Activated naive CD4-positive, alpha-beta T cell treated with anti-CD3 and anti-CD28 coated beads, Interleukin-2, amount 50 U/mL, for 24 hours (primary cell): ENCODE measurements at regions not wholly inside any gene's neighbourhood (a gene's known extent, or its start where the extent isn't known, plus 50 kb on each side); places are given as distances from the start of the nearest gene placed in this dataset.

ENCODE experiments used
- H3K27ac Mint-ChIP-seq: one replicate; pipeline ENCODE4 v1.8.0; 2021; ENCODE audit warnings: mild to moderate bottlenecking, mixed read lengths
- H3K27me3 Mint-ChIP-seq: one replicate; pipeline ENCODE4 v1.8.0; 2021; ENCODE audit warnings: mixed read lengths
- H3K36me3 Mint-ChIP-seq: one replicate; pipeline ENCODE4 v1.8.0; 2021; ENCODE audit warnings: mixed read lengths
- H3K4me1 Mint-ChIP-seq: one replicate; pipeline ENCODE4 v1.8.0; 2021; ENCODE audit warnings: mixed read lengths
- H3K4me3 Mint-ChIP-seq: one replicate; pipeline ENCODE4 v1.8.0; 2021; ENCODE audit warnings: mild to moderate bottlenecking, mixed read lengths
- H3K9me3 Mint-ChIP-seq: one replicate; pipeline ENCODE4 v1.8.0; 2021; ENCODE audit warnings: mixed read lengths

DNA sequence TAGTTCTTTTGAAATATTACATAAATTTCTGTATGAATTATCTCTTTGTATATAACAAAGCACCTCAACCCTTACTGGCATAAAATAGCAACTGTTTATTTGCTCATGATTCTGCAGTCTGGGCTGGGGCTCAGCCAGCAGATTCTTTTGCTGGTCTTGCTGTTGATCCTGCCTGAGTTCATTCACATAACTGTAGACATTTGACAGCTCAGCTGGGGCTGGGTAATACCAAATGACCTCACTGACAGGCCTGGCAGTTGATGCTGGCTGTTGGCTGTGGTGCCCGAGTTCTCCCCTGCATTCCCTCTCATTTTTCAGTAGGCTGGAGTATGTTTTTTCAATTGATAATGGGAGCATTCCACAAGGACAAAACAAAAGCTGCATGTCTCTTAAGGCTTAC, 449.9 kb upstream of the GOLIM4 start:
- H3K27me3 Mint-ChIP-seq, result no peaks in the 10 kb centered on the region
- H3K27ac Mint-ChIP-seq, result no peak overlapping the region
- no peaks in the 10 kb centered on the region for H3K4me1 Mint-ChIP-seq
- H3K36me3 Mint-ChIP-seq, result no peaks in the 10 kb centered on the region
- no peak overlapping the region for H3K4me3 Mint-ChIP-seq
- H3K9me3 Mint-ChIP-seq, result peaks cover 18% of the 10 kb centered on the region

DNA sequence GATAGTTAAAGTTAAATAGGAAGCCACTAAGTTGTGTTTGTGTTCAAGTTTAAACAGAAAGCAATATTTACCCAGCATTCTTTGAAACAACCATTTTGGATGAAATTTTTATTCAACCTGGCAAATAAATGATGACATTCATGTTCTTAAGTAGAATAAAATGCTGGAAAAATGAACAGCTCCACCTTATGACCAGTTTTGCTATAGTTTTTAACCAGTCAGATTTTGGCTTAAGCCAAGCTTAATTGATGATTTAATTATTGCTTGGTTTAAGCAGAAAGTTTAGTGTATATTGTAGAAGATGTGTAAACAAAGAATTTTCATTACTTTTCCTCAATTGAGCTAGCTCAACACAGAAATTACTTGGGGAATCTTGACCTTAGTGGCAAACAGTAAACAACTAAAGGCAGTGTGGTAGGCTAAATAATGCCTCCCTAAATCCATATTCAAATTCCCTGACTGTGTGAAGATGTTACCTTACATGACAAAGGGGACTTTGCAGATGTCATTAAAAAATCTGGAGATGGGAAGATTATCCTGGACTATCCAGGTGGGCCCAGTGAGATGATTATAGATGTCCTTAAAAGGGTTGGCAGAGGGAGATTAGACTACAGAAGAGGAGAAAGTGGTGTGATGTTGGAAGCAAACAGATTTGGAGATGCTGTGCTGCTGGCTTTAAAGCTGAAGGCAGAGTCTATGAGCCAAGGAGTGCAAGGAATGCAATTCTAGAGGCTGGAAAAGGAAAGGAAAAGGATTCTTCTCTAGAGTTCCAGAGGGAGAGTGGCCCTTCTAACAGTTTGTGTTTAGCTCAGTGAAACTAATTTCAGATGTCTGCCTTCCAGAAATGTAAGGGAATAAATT, 448.6 kb upstream of the GOLIM4 start:
- Mint-ChIP-seq H3K9me3 (peaks cover 9% of the 10 kb centered on the region), H3K27me3 (no peaks in the 10 kb centered on the region), H3K4me1 (no peaks in the 10 kb centered on the region)

DNA sequence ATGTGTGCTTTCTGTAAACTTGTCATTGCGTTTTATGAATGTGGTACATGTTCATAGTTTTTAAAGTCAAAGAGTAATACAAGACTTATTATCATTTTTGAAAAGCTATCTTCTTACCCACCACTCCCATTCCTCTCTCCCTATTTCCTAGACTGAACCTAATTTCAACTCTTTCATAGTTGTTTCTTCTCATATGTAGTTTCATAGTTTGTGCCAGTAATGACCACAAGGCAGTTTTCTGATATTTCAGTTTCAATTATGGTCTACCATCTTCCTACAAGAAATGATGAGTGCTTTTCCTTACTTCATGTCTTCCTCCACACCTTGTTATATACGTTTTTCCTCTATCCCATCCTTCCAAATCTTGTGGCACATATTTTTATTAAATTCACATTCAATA, 445.0 kb upstream of the GOLIM4 start:
- Mint-ChIP-seq H3K36me3 (no peaks in the 10 kb centered on the region), H3K4me1 (no peaks in the 10 kb centered on the region), H3K9me3 (peaks cover 9% of the 10 kb centered on the region), H3K27ac (no peak overlapping the region), H3K4me3 (no peak overlapping the region), H3K27me3 (no peaks in the 10 kb centered on the region)

More for the DNA sequence above, 448.6 kb upstream of the GOLIM4 start:
- Mint-ChIP-seq H3K36me3 (no peaks in the 10 kb centered on the region), H3K4me3 (no peak overlapping the region), H3K27ac (no peak overlapping the region)

DNA sequence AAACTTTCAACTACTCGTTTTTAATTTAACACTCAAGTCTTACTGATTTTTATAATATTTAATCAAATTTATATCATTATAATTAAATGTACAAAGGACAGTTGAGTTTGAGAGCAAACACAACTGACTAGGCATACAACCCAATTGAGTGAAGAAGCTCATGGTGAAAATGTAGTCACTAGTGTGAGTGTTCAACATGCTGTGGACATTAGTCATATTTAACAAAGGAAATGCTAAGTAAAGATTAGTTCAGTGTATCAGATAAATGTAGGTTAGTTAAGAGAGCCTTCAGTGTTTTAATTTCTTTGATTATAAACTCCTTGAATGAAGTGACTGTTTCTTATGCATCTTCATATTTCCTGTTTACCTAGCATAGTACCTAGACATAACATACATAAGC, 444.2 kb upstream of the GOLIM4 start:
- Mint-ChIP-seq H3K4me3 (no peak overlapping the region), H3K9me3 (peaks cover 9% of the 10 kb centered on the region), H3K27ac (no peak overlapping the region), H3K4me1 (no peaks in the 10 kb centered on the region), H3K36me3 (no peaks in the 10 kb centered on the region), H3K27me3 (no peaks in the 10 kb centered on the region)

DNA sequence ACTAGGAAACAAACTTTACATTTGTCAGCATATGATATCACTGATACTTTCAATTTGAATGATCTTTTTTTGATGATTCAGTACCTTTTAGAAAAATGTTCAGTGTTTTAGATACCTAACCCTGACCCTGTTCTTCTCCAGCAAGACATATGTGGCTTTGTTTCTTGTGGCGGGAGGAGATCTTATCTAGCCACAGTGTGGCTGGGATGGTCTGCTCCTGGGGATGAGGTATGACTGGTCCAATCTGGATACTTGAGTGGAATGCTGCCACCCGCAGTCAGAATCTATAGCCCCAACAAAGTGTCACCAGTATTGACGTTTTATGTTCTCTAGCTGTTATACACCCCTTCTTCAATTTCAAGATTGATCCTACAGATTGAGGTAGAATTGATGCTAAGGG, 439.0 kb upstream of the GOLIM4 start:
- H3K36me3 Mint-ChIP-seq, result no peaks in the 10 kb centered on the region
- H3K4me3 Mint-ChIP-seq, result no peak overlapping the region
- no peak overlapping the region for H3K27ac Mint-ChIP-seq
- no peaks in the 10 kb centered on the region for H3K27me3 Mint-ChIP-seq
- H3K4me1 Mint-ChIP-seq, result no peaks in the 10 kb centered on the region
- no peaks in the 10 kb centered on the region for H3K9me3 Mint-ChIP-seq

DNA sequence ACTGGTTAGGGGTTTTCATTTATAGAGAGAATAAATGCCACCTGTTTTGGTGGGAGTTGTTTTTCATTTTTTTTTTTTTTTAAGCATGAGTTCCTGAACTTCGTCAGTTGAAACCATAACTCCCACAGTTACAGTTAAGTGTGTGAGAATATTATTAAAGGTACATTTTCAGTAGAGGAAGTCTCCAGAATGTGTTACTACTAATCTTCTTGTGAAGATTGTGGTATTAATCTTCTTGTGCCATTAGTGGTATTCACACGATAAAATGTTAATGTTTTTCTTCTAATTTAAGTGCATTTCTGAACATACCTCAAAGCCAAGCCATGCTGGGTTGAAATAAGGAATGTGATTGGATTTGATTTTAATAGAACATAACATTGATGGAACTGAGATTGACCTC, 437.9 kb upstream of the GOLIM4 start:
- Mint-ChIP-seq H3K4me3 (no peak overlapping the region), H3K9me3 (no peaks in the 10 kb centered on the region), H3K27me3 (no peaks in the 10 kb centered on the region)

DNA sequence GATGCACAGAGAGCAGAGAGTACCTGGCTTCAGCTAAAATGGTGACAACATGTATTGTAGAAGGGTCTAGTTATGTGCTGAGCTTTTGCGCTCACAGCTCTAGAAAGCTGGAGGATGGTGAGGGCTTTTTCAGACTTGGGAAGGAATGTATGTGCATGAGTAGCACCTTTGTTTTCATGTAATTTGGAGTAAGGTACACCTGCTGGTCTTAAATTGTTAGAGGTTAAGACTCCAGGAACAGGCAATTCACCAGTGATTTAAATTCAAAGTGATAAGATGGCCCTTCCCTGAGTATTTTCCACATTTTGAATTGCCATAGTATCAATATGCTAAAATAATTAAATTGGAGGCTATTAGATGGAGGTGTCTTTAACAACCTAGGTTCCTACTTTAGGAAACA, 436.4 kb upstream of the GOLIM4 start:
- no peak overlapping the region for H3K27ac Mint-ChIP-seq
- no peaks in the 10 kb centered on the region for H3K27me3 Mint-ChIP-seq
- H3K4me3 Mint-ChIP-seq, result no peak overlapping the region
- H3K4me1 Mint-ChIP-seq, result no peaks in the 10 kb centered on the region
- H3K9me3 Mint-ChIP-seq, result peaks cover 4% of the 10 kb centered on the region
- no peaks in the 10 kb centered on the region for H3K36me3 Mint-ChIP-seq

More for the DNA sequence above, 437.9 kb upstream of the GOLIM4 start:
- no peak overlapping the region for H3K27ac Mint-ChIP-seq
- no peaks in the 10 kb centered on the region for H3K4me1 Mint-ChIP-seq
- no peaks in the 10 kb centered on the region for H3K36me3 Mint-ChIP-seq

DNA sequence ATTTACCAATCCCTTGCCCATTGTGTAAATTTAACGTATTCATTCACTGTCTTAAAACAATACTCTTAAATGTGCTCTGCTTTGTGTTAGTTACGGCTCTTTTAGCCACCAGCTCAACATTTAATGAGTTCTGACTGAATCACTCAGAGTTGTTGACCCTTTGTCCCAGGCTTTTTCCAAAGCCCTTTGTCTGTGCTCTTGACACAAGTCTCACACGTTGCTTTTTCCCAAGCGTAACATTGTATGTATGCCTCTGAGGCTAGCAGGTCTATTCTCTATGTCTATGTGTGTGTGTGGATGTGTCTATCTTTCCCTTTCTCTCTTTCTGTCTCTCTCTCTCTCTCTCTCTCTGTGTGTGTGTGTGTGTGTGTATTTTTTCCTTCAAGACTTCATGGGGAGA, 435.4 kb upstream of the GOLIM4 start:
- H3K4me3 Mint-ChIP-seq, result no peak overlapping the region
- H3K9me3 Mint-ChIP-seq, result peaks cover 4% of the 10 kb centered on the region
- no peak overlapping the region for H3K27ac Mint-ChIP-seq
- H3K36me3 Mint-ChIP-seq, result no peaks in the 10 kb centered on the region
- H3K4me1 Mint-ChIP-seq, result no peaks in the 10 kb centered on the region
- H3K27me3 Mint-ChIP-seq, result no peaks in the 10 kb centered on the region

DNA sequence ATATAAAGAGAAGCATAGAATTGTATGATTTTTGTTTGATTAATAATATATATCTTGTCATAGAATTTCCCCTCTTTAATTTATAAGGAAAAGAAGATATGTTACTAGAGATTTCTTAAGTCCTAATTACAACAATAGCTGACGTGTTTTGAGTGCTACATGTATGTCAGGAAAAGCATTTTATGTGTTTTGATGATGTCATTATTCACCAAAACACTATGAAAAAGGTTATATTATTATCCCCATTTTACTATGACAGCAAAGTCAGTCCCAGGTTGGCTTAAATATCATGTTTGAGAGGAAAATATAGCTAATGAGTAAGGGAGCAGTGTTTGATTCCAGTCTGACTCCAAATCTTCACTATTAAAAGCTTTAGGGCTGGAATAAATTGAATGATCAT, 428.4 kb upstream of the GOLIM4 start:
- Mint-ChIP-seq H3K27ac (no peak overlapping the region), H3K36me3 (no peaks in the 10 kb centered on the region), H3K9me3 (peaks cover 4% of the 10 kb centered on the region), H3K27me3 (no peaks in the 10 kb centered on the region), H3K4me1 (no peaks in the 10 kb centered on the region), H3K4me3 (no peak overlapping the region)

DNA sequence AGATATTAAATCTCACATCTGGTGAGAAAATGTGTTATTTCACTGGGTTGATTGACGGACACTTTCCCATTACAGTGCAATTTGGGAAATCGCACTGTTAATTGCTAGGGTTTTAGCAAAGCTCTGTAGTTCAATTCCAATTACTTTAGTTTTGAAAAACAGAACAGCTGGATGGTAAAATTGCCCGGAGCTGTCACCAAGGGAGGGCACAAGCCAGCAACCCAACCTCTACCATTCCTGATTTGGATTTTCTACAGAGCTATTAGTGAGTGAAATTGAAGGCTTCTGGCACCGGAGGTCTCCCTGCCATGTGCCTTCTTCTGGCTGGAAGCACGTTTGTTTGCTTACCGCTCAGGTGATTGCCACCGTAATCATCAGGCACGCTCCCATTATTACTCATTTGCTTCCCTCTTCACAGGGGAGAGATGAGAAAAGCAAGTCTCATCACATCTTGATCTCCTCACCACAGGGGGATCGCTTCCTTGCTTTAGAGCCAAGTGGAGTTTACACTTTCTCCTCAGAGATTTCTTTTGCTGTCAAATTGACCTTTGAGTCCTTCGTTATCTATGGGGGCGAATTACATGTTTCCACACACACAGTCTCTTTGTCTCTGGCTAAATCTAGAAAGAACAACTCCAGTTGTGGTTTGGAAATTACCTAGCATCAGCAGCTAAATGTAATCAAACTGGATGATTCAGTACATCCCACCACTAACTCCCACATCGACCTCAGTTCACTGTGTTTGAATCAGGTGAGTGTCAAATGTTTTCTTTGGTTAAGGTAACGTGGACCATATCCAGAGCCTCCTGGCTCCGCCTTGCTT, 421.7 kb upstream of the GOLIM4 start:
- no peak overlapping the region for H3K27ac Mint-ChIP-seq
- H3K27me3 Mint-ChIP-seq, result no peaks in the 10 kb centered on the region
- no peaks in the 10 kb centered on the region for H3K9me3 Mint-ChIP-seq
- no peaks in the 10 kb centered on the region for H3K36me3 Mint-ChIP-seq
- H3K4me3 Mint-ChIP-seq, result no peak overlapping the region
- H3K4me1 Mint-ChIP-seq, result no peaks in the 10 kb centered on the region

DNA sequence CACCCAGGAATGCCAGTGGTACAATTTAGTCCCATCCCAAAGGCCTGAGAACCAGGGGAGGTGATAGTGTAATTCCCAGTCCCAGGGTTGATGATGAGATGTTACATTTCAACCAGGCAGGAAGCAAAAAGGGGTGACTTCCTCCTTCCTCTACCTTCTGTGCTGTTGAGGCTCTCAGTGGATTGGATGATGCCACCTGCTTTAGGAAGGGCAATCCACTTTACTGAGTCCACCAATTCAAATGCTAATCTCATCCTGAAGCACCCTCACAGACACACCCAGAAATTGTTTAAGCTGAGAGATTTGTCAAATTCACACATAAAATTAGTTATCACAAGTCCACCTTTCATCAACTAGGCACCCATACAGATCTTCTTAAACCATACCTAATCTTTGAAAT, 418.5 kb upstream of the GOLIM4 start:
- Mint-ChIP-seq H3K27ac (no peak overlapping the region), H3K36me3 (no peaks in the 10 kb centered on the region), H3K4me1 (no peaks in the 10 kb centered on the region), H3K4me3 (no peak overlapping the region), H3K9me3 (no peaks in the 10 kb centered on the region), H3K27me3 (no peaks in the 10 kb centered on the region)

DNA sequence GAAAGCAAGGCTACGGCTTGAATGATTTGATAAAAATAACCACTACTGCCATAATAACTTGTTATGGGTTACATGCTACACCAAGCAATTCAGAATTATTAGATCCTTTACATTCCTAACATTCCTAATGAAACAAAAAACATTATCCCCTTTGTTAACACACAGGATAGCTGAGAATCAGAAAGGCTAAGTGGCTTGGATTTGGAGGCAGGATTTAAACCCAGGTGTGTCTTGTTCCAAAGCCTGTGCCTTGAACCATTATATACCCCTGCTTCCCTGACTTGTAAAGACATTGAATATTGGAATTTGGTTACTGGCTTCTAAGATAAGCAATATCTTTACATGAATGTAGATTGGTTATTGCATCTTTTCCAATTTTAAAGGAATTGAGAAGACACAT, 417.1 kb upstream of the GOLIM4 start:
- Mint-ChIP-seq H3K36me3 (no peaks in the 10 kb centered on the region), H3K27ac (no peak overlapping the region), H3K4me3 (no peak overlapping the region), H3K4me1 (no peaks in the 10 kb centered on the region), H3K9me3 (no peaks in the 10 kb centered on the region), H3K27me3 (no peaks in the 10 kb centered on the region)

DNA sequence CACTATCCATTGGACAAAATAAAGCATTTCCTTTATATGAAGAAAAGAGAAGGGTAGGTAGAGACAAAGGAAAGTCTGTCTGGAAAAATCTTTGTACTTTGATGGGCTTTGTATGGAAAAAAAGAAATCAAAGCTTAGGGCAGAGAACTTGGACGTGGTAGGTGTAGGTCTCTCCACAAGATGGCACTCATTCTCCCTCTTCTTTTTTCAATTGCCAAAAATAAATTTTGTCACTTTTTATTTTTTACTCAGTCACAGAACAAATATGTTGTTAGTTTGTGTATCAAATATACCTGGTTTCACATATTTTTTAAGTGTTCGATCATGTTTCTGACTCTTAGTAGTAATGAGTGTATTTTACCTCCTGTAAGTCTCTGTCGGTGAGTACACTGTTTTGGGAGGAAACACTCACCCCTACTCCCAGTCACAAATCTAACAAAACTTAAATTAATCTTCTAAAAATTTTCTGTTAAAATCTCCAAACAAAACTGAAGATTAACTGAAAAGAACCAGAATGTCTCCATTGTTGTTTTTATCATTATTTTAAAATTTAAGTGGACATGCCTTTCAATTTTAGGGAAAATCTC, 415.8 kb upstream of the GOLIM4 start:
- Mint-ChIP-seq H3K27ac (no peak overlapping the region), H3K4me1 (no peaks in the 10 kb centered on the region), H3K4me3 (no peak overlapping the region), H3K36me3 (no peaks in the 10 kb centered on the region), H3K27me3 (no peaks in the 10 kb centered on the region), H3K9me3 (no peaks in the 10 kb centered on the region)

DNA sequence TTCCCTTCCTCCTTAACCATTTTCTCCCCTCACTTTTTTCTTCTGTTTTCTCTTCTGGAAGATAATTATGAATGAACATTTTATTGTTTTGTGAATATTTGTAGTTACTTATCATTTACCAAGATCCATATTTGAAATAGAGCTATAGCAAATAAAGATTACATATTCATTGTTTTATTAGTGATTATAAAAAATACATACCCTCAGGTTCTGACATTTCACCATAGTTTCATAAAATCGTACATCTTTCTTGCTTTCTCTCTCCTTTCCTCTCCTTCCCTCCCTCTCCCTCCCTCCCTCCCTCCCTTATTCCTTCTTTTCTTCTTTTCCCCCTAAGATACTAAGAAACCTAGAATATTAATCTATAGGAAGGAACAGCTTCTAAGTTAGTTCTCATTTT, 410.9 kb upstream of the GOLIM4 start:
- Mint-ChIP-seq H3K9me3 (no peaks in the 10 kb centered on the region), H3K27ac (no peak overlapping the region), H3K4me1 (no peaks in the 10 kb centered on the region), H3K27me3 (no peaks in the 10 kb centered on the region), H3K4me3 (no peak overlapping the region), H3K36me3 (no peaks in the 10 kb centered on the region)

DNA sequence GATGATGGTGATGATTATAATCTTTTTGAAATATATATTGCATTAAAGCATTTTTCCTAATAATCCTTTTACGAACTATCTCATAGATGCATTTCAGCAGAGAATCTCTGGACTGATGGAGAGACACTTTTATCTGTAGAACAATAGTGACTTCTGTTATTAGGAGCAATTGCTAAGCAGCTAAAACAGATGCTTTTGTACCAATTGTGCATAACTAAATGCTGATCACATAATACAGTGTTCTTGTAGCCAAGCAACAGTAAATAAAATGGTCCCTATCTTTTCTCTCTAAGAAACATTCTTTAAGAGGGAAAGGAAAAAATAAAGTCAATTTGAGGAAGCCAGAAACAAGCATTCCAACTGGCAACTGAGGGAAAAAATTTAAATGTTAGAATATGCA, 405.8 kb upstream of the GOLIM4 start:
- H3K36me3 Mint-ChIP-seq, result no peaks in the 10 kb centered on the region
- no peak overlapping the region for H3K27ac Mint-ChIP-seq
- no peak overlapping the region for H3K4me3 Mint-ChIP-seq
- no peaks in the 10 kb centered on the region for H3K27me3 Mint-ChIP-seq
- H3K4me1 Mint-ChIP-seq, result no peaks in the 10 kb centered on the region
- no peaks in the 10 kb centered on the region for H3K9me3 Mint-ChIP-seq

DNA sequence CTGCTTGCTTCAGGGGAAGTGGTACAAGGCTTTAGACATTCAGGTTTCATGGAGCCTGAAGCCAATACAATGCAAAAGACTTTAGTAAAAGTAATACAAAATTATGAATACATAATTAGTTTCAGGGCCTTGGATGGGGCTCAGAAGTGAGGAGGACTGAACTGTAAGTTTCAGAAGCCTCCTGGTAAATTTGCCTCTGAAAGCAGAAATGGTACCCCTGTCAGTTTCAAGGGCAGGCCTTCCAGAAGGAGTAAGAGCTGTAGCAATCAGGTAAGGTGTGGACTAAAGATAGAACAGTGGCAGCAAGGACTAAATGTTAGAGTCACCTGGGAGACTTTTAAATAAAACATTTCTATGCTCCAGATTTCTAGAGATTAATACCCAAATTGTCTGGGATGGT, 402.5 kb upstream of the GOLIM4 start:
- Mint-ChIP-seq H3K4me3 (no peak overlapping the region), H3K4me1 (no peaks in the 10 kb centered on the region), H3K27ac (no peak overlapping the region), H3K27me3 (no peaks in the 10 kb centered on the region), H3K9me3 (no peaks in the 10 kb centered on the region), H3K36me3 (no peaks in the 10 kb centered on the region)
